Fibroblast of lung (primary cell): ENCODE measurements at regions not wholly inside any gene's neighbourhood (a gene's known extent, or its start where the extent isn't known, plus 50 kb on each side); places are given as distances from the start of the nearest gene placed in this dataset.

Source experiments
- EZH2 ChIP-seq: IDR thresholded peaks from 2 replicates; pipeline ENCODE4 v1.5.1; 2012; ENCODE audit warnings: low read length, control low read depth, mild to moderate bottlenecking; ENCODE audit errors: missing control alignments
- TF ChIP-seq, protein P1 (sequence below), 2 donors: IDR thresholded peaks in 1 of 2; conservative IDR thresholded peaks in 1 of 2; 1 replicate in 1 of 2; 2 replicates in 1 of 2; pipeline ENCODE4 v1.5.1; 2011 to 2012; ENCODE audit warnings: low read length in 2 of 2, control low read depth in 1 of 2, inconsistent platforms in 1 of 2, low read depth in 1 of 2, mild to moderate bottlenecking in 1 of 2

DNA sequence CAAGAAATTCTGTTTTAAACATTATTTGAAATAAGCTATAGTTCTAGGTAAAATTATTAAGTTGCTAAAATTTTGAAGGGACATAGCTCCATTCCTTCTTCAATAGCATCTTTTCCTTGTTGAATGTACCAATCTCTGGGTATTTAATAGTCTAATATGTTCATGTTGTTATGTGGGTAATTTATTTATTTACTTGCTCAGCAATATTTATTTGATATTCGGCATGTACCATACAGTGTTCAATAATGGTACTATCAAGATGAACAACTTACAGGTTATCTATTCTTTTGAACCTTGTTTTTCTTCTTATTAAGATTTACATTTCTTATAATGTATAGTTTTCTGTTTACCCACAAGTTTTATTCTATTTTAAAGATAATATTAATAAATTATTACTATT is 1616.8 kb upstream of the PIK3C3 start:
- TF ChIP-seq, protein P1, sequence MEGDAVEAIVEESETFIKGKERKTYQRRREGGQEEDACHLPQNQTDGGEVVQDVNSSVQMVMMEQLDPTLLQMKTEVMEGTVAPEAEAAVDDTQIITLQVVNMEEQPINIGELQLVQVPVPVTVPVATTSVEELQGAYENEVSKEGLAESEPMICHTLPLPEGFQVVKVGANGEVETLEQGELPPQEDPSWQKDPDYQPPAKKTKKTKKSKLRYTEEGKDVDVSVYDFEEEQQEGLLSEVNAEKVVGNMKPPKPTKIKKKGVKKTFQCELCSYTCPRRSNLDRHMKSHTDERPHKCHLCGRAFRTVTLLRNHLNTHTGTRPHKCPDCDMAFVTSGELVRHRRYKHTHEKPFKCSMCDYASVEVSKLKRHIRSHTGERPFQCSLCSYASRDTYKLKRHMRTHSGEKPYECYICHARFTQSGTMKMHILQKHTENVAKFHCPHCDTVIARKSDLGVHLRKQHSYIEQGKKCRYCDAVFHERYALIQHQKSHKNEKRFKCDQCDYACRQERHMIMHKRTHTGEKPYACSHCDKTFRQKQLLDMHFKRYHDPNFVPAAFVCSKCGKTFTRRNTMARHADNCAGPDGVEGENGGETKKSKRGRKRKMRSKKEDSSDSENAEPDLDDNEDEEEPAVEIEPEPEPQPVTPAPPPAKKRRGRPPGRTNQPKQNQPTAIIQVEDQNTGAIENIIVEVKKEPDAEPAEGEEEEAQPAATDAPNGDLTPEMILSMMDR (conservative IDR thresholded peaks at IDR 0.05 in 1 of 2, IDR thresholded peaks at IDR 0.05 in 1 of 2; ENCODE audit: low read depth in 1 of 2, low read length in 2 of 2) = no peak
- no peak for TF ChIP-seq EZH2
